Rectal smooth muscle tissue (tissue), 1 donor: ENCODE measurements at regions not wholly inside any gene's neighbourhood (a gene's known extent, or its start where the extent isn't known, plus 50 kb on each side); places are given as distances from the start of the nearest gene placed in this dataset.
"Not testable (repeated sequence)": the region's sequence is repeated elsewhere in the genome, so short reads cannot be mapped to it uniquely, and the experiment has no call there.

Source experiments
- H3K27ac ChIP-seq: one replicate; pipeline ENCODE4 v1.7.0; 2013; ENCODE audit warnings: low read depth, low read length, inconsistent platforms
- H3K27me3 ChIP-seq: one replicate; pipeline ENCODE4 v1.7.0; 2013; ENCODE audit warnings: low read length; ENCODE audit not compliant: control insufficient read depth, insufficient read depth
- H3K36me3 ChIP-seq: one replicate; pipeline ENCODE4 v1.7.0; 2013; ENCODE audit warnings: low read length; ENCODE audit not compliant: control insufficient read depth, insufficient read depth
- H3K4me1 ChIP-seq: one replicate; pipeline ENCODE4 v1.7.0; 2013; ENCODE audit warnings: low read length; ENCODE audit not compliant: control insufficient read depth, insufficient read depth
- H3K4me3 ChIP-seq: one replicate; pipeline ENCODE4 v1.7.0; 2013; ENCODE audit warnings: low read length
- H3K9ac ChIP-seq: one replicate; pipeline ENCODE4 v1.7.0; 2013; ENCODE audit warnings: low read length

DNA sequence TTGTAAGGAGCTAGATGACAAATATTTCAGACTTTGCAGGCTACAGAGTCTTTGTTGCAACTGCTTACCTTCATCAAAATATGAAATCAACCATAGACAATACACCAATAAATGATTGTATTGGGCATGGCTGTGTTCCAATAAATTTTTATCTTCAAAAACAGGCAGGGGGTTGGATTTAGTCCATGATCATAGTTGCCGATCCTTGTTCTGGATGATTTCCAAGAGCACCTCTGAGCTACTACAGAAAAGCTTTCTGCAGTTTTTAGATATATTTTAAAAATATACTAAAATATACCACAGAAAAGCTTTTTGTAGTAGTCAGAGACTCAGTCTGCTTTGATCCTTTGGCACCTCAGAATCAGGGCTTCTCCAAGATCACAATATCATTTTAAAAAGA, 145.0 kb downstream of the HTR1B start:
- H3K4me1 ChIP-seq, result no peaks in the 10 kb centered on the region
- no peak overlapping the region for H3K27ac ChIP-seq
- no peaks in the 10 kb centered on the region for H3K27me3 ChIP-seq
- no peak overlapping the region for H3K4me3 ChIP-seq
- H3K9ac ChIP-seq, result no peak overlapping the region
- no peaks in the 10 kb centered on the region for H3K36me3 ChIP-seq

DNA sequence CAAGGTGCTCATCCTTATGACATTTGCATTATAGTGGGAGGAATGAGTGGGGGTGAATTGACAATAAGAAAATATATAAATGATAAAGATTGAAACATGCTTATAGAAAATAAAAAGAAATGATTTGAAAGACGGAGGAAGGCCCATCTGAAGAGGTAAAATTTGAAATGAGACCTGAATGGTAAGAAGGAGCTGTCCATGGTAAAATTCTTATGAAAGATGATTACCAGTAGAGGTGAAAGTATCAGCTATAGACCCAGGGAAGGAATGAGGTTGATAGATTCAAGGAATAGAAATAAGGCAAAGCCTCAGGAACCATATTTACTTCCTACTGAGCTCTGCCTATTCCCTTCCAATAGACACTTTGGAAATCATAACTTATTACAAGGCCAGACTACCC, 149.7 kb downstream of the HTR1B start:
- H3K4me1 ChIP-seq, result no peaks in the 10 kb centered on the region
- H3K27ac ChIP-seq, result no peak overlapping the region
- no peaks in the 10 kb centered on the region for H3K36me3 ChIP-seq
- no peaks in the 10 kb centered on the region for H3K27me3 ChIP-seq
- no peak overlapping the region for H3K9ac ChIP-seq
- H3K4me3 ChIP-seq, result no peak overlapping the region

GRCh38 chr6:77299931-77300330, 163.4 kb downstream of the HTR1B start:
- H3K9ac ChIP-seq, result no peak overlapping the region
- H3K27me3 ChIP-seq, result no peaks in the 10 kb centered on the region
- H3K4me3 ChIP-seq, result no peak overlapping the region
- H3K4me1 ChIP-seq, result no peaks in the 10 kb centered on the region
- no peak overlapping the region for H3K27ac ChIP-seq
- no peaks in the 10 kb centered on the region for H3K36me3 ChIP-seq

- Histone ChIP-seq H3K4me1 (no peaks in the 10 kb centered on the region), H3K4me3 (no peak overlapping the region), H3K9ac (no peak overlapping the region), H3K27me3 (no peaks in the 10 kb centered on the region), H3K27ac (no peak overlapping the region), H3K36me3 (no peaks in the 10 kb centered on the region)
Observed at GRCh38 chr6:77298283-77298682, 165.0 kb downstream of the HTR1B start.

DNA sequence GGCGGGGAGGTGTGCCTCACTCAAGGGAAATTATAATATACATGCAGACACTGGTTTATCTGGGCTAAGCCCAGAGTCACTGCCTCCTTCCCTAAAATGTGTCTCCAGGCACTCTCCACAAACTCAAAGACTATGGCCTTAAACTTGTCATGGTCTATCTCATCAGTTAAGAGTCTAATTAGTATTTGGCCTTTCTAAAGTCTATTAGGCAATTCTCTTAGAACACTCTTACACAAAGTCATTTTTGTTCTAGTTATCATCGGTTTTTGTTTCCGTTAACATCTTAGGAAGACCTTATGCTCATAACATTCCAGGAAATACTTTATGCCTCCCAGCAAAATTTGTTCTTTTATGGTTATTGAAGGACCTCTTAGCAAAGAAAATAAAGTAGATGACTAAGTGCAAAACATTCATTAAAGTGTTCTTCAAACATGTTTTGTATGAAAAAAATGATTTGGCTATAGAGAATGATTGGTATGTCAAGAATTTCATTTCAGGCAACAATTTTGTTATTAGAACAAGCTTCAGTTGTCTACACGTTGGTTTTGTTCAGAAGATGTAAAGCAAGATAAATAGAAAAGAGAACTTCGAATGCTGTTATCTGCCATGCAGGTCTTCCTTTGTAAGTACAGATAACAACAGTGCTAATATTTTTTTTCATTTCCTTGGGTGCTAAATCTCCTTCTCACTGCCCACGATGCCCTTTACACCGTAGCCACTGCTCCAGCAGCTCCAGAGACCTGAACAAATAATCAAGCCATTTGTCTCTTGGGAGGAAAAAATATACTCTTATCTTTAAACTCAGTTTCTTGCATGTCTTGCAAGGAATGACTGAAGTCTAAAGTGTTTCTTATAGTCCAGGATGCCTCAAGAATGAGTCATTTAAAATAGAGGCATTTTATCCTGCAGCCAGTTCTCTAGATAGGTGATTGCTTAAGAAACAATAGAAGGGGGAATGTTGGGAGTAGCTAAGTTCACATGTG, 170.4 kb downstream of the HTR1B start:
- H3K4me1 ChIP-seq, result no peaks in the 10 kb centered on the region
- H3K27ac ChIP-seq, result no peak overlapping the region

GRCh38 chr6:77290798-77291197, 172.5 kb downstream of the HTR1B start:
- Histone ChIP-seq H3K4me1 (no peaks in the 10 kb centered on the region), H3K27ac (no peak overlapping the region), H3K27me3 (no peaks in the 10 kb centered on the region), H3K36me3 (no peaks in the 10 kb centered on the region), H3K4me3 (no peak overlapping the region), H3K9ac (no peak overlapping the region)

More for the DNA sequence above, 170.4 kb downstream of the HTR1B start:
- Histone ChIP-seq H3K4me3 (no peak overlapping the region), H3K27me3 (no peaks in the 10 kb centered on the region), H3K36me3 (no peaks in the 10 kb centered on the region), H3K9ac (no peak overlapping the region)

DNA sequence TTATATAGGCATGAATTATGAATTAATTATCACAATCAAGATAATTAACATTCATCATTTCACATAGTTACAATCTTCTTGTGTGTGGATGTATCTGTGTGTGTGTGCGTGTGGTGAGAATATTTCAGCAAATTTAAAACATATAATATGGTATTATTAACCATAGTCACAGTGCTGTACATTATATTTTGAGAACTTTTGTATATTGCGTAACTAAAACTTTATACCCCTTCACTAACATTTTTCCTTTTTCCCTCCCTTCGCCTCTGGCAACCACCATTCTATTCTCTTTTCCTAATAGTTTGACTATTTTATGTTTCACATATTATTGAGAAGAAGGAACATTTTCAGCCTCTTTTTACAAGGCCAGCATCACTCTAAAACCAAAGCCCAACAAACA, 176.8 kb downstream of the HTR1B start:
- Histone ChIP-seq H3K4me1 (no peaks in the 10 kb centered on the region), H3K4me3 (no peak overlapping the region), H3K27me3 (no peaks in the 10 kb centered on the region), H3K36me3 (no peaks in the 10 kb centered on the region), H3K27ac (no peak overlapping the region), H3K9ac (no peak overlapping the region)

GRCh38 chr6:77273929-77274328, 189.4 kb downstream of the HTR1B start:
- no peaks in the 10 kb centered on the region for H3K36me3 ChIP-seq
- H3K4me1 ChIP-seq, result no peaks in the 10 kb centered on the region
- H3K9ac ChIP-seq, result no peak overlapping the region
- H3K4me3 ChIP-seq, result no peak overlapping the region
- no peak overlapping the region for H3K27ac ChIP-seq
- H3K27me3 ChIP-seq, result no peaks in the 10 kb centered on the region

DNA sequence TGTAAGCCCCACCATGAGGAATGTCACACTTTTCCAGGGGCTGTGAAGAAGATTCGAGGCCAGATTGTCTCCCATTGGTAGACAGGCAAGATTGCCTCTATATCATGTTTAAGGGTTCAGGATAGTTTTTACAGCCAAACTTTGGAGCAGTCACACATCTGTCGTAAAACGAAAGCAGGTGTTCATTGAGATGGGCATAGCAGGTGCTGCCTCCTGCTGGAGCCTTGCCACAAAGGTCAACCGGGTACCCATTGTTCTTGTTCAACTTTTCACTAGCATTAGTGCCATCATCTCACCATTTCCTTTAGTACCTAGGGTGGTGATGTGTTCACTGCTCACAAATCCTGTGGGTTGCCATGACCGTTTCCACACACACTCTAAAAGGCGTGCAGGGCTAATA, 198.3 kb downstream of the HTR1B start:
- Histone ChIP-seq H3K27me3 (no peaks in the 10 kb centered on the region), H3K9ac (no peak overlapping the region), H3K4me3 (no peak overlapping the region), H3K4me1 (no peaks in the 10 kb centered on the region), H3K36me3 (no peaks in the 10 kb centered on the region), H3K27ac (no peak overlapping the region)

DNA sequence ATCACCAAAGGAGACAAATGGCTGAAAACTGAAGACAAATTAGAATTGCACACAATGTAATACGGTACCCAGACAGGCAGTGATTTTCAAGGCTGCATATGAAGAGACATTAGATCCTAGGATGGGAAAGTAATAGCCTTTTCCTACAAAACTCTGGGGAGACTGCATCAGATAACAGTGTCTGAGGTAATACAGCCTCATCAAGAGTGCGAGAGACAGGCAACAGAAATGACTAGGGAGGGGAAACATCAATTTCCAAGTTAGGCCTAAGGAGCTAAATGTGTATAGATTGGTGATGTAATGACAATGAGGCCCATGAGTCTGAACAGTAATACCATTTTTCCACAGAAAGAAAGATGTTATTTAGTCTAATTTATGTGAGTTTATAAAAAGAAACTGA, 200.3 kb downstream of the HTR1B start:
- no peaks in the 10 kb centered on the region for H3K27me3 ChIP-seq
- no peak overlapping the region for H3K4me3 ChIP-seq
- H3K36me3 ChIP-seq, result no peaks in the 10 kb centered on the region
- no peak overlapping the region for H3K9ac ChIP-seq
- H3K27ac ChIP-seq, result no peak overlapping the region
- no peaks in the 10 kb centered on the region for H3K4me1 ChIP-seq

DNA sequence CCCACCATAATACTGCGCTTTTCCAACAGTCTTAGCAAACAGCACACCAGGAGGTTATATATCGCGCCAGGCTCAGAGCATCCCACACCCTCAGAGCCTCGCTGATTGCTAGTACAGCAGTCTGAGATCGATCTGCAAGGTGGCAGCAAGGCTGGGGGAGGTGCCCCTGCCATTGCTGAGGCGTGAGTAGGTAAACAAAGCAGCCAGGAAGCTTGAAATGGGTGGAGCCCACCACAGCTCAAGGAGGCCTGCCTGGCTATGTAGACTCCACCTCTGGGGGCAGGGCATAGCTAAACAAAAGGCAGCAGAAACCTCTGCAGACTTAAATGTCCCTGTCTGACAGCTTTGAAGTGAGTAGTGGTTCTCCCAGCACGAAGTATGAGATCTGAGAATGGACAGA, 211.5 kb downstream of the HTR1B start:
- H3K27me3 ChIP-seq, H3K4me3 ChIP-seq, H3K27ac ChIP-seq, H3K36me3 ChIP-seq, H3K9ac ChIP-seq, H3K4me1 ChIP-seq: not testable (repeated sequence)

- Histone ChIP-seq H3K27ac (no peak overlapping the region), H3K36me3 (no peaks in the 10 kb centered on the region)
Observed at GRCh38 chr6:77249560-77249959, 213.7 kb downstream of the HTR1B start.

GRCh38 chr6:77245026-77245425, 218.3 kb downstream of the HTR1B start:
- Histone ChIP-seq H3K27ac (no peak overlapping the region), H3K27me3 (no peaks in the 10 kb centered on the region), H3K4me1 (no peaks in the 10 kb centered on the region), H3K9ac (no peak overlapping the region), H3K36me3 (no peaks in the 10 kb centered on the region), H3K4me3 (no peak overlapping the region)

More at GRCh38 chr6:77249560-77249959, 213.7 kb downstream of the HTR1B start:
- H3K27me3 ChIP-seq, result no peaks in the 10 kb centered on the region
- no peaks in the 10 kb centered on the region for H3K4me1 ChIP-seq
- no peak overlapping the region for H3K9ac ChIP-seq
- H3K4me3 ChIP-seq, result no peak overlapping the region
